Testis (tissue), 2 donors: ENCODE measurements at regions not wholly inside any gene's neighbourhood (a gene's known extent, or its start where the extent isn't known, plus 50 kb on each side); places are given as distances from the start of the nearest gene placed in this dataset.

Experiments used
- DNase-seq: peaks from one replicate; pipeline ENCODE4 v3.0.0-alpha.2; 2019
- H3K27ac ChIP-seq, 2 donors: fragments of 200-600 bp; sonication (generic); one replicate each; pipeline ENCODE4 v1.5.1; 2019
- H3K27me3 ChIP-seq: fragments of 200-600 bp; sonication (generic); one replicate; pipeline ENCODE4 v1.5.1; 2019
- H3K36me3 ChIP-seq: fragments of 200-600 bp; sonication (generic); one replicate; pipeline ENCODE4 v1.5.1; 2017; ENCODE audit warnings: low read depth; ENCODE audit errors: missing control alignments
- H3K4me1 ChIP-seq: fragments of 200-600 bp; sonication (generic); one replicate; pipeline ENCODE4 v1.5.1; 2019
- H3K4me3 ChIP-seq, 2 donors: fragments of 200-600 bp; sonication (generic); one replicate each; pipeline ENCODE4 v1.5.1; 2017 to 2019
- H3K9me3 ChIP-seq: fragments of 200-600 bp; sonication (generic); one replicate; pipeline ENCODE4 v1.5.1; 2017
- POLR2A ChIP-seq: fragments of 450-650 bp; IDR thresholded peaks from one replicate; pipeline ENCODE4 v1.6.1; 2017; ENCODE audit warnings: antibody characterized with exemption, mild to moderate bottlenecking, moderate library complexity
- WGBS, 2 donors: methylation state at CpG; one replicate each; pipeline ENCODE4 v1.1.5; 2018; 5-methylcytosine and 5-hydroxymethylcytosine counted together
- intact Hi-C: fragments of 100-400 bp; cut with DNase I; formaldehyde crosslinking; loops from one replicate; pipeline ENCODE4 v1.15.1; 2023; ENCODE audit warnings: low total_unique reads
- TF ChIP-seq, protein P1 (sequence below), 3 experiments: fragments of 450-650 bp in 2 of 3; fragments of 200-600 bp in 1 of 3; sonication (generic) in 1 of 3; IDR thresholded peaks; one replicate each; pipeline ENCODE4 v1.5.1; 2016 to 2019; ENCODE audit warnings: antibody characterized with exemption in 3 of 3, mild to moderate bottlenecking in 2 of 3, moderate library complexity in 1 of 3

DNA sequence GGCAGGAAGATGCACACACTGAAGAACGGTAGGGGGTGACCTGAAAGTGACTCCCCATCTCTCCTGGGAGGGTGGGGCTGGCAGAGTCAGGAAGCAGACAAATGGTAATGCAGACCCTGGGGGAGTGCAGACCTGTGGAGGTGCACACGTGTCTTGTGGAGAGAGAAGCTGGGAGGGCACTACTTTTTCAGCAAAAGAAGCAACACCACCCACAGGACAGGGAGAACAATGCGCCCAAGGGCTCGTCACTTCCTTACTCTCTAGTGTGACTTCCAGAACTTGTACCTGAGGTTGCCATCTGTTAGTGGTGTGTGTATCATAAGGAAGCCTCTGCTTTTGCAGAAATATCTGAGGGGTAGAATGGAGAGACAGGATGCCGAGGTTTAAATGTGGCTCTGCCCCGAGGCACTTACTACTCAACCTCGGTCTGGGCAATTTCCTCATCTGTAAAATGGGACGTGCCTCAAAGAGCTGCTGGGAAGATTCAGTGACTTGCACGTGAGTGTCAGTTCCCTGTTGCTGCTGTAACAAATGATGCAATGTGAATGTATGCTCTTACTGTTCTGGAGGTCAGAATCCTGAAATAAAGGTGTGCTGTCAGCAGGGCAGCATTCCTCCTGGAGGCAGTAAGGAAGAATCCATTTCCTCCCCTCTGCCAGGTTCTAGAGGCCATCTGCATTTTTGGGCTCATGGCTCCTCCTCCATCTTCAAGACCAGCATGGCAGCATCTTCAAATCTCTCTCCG, 323.4 kb downstream of the SHANK2 start:
- intact Hi-C loops = no loop called here
- TF ChIP-seq, protein P1, sequence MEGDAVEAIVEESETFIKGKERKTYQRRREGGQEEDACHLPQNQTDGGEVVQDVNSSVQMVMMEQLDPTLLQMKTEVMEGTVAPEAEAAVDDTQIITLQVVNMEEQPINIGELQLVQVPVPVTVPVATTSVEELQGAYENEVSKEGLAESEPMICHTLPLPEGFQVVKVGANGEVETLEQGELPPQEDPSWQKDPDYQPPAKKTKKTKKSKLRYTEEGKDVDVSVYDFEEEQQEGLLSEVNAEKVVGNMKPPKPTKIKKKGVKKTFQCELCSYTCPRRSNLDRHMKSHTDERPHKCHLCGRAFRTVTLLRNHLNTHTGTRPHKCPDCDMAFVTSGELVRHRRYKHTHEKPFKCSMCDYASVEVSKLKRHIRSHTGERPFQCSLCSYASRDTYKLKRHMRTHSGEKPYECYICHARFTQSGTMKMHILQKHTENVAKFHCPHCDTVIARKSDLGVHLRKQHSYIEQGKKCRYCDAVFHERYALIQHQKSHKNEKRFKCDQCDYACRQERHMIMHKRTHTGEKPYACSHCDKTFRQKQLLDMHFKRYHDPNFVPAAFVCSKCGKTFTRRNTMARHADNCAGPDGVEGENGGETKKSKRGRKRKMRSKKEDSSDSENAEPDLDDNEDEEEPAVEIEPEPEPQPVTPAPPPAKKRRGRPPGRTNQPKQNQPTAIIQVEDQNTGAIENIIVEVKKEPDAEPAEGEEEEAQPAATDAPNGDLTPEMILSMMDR (IDR thresholded peaks at IDR 0.05) = no peak
- no peak for TF ChIP-seq POLR2A

DNA sequence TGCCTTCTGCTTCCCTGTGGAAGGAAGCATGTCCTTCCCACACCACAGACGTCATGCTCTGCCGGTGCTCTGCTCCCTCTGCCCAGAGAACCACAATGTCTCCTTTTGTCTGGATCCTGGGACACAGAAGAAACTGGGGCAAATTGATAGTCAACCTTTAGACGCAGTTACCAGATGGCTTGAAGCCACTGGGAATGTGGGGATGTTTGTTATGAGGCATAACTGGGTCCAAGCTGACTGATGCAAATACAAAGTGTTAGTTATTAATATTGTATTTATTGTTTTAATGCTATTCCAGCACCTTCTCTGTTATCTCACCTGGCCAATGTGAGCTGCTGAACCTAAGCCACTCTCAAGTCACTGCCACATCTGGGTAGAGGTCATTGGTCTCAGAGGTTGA, 322.2 kb downstream of the SHANK2 start:
- no peak for TF ChIP-seq POLR2A
- TF ChIP-seq, protein P1 (IDR thresholded peaks at IDR 0.05) = no peak
- WGBS, 2 donors = 85 to 94% methylated on average over 3 of the region's 3 CpGs
- intact Hi-C loops = no loop called here

More for the DNA sequence above, 323.4 kb downstream of the SHANK2 start:
- H3K9me3 ChIP-seq = no peaks in the 10 kb centered on the region
- WGBS, 2 donors = 81 to 84% methylated on average over 10 of the region's 10 CpGs
- DNase-seq = no peak
- no peak overlapping the region for H3K27ac ChIP-seq
- no peaks in the 10 kb centered on the region for H3K4me1 ChIP-seq
- no peaks in the 10 kb centered on the region for H3K36me3 ChIP-seq
- H3K4me3 ChIP-seq = no peak overlapping the region
- H3K27me3 ChIP-seq = no peaks in the 10 kb centered on the region

DNA sequence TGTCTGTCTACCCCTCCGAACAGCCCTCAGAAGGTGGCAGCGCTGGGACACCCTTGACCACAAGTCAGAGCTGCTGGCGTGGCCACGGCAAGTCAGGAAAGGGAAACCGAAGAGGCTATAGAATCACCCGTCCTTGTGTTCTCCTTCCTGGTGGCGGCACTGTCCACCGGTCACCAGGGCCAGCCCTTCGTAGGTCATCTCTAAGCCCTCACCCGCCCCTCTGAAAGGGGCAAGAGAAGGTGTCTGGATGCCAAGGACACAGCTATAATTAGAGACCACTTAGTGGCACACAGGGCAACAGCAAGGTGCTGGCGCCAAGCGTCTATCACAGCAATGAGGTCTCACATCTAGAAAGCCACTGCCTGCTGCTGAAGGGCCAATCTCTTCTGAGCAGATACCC, 320.9 kb downstream of the SHANK2 start:
- intact Hi-C loops = no loop called here
- no peak overlapping the region for H3K27ac ChIP-seq
- no peaks in the 10 kb centered on the region for H3K27me3 ChIP-seq
- WGBS, 2 donors = 86 to 87% methylated on average over 8 to 12 of the region's 12 CpGs
- TF ChIP-seq, protein P1 (IDR thresholded peaks at IDR 0.05) = no peak
- no peak for TF ChIP-seq POLR2A
- H3K9me3 ChIP-seq = no peaks in the 10 kb centered on the region
- H3K4me1 ChIP-seq = no peaks in the 10 kb centered on the region
- no peak for DNase-seq
- no peaks in the 10 kb centered on the region for H3K36me3 ChIP-seq
- no peak overlapping the region for H3K4me3 ChIP-seq

More for the DNA sequence above, 322.2 kb downstream of the SHANK2 start:
- Histone ChIP-seq H3K36me3 (no peaks in the 10 kb centered on the region), H3K9me3 (no peaks in the 10 kb centered on the region), H3K4me1 (no peaks in the 10 kb centered on the region), H3K27me3 (no peaks in the 10 kb centered on the region), H3K4me3 (no peak overlapping the region), H3K27ac (no peak overlapping the region)
- DNase-seq = no peak

DNA sequence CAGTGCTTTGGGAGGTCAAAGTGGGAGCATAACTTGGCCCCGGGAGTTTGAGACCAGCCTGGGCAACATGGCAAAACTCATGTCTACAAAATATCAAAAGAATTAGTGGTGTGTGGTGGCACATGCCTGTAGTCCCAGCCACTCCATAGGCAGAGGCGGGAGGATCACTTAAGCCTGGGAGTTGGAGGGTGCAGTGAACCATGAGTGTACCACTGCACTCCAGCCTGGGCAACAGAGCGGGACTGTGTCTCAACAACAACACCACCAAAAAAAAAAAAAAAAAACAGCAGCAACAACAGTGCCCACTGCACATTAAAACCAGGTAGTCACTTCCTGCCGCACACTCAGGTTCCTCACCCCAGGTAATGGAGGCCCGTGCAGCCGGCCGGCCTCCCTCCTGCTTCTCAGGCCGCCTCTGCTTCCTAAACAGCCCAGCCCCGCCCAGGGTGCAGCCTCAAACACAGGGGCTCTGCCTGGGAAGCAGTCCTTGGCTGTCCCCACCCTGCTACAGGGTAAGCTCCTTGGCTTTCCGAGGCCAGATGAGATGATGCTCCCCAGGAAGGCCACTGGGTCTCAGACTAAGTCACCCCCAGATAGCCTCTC, 318.3 kb downstream of the SHANK2 start:
- no peak for DNase-seq
- Histone ChIP-seq H3K4me1 (no peaks in the 10 kb centered on the region), H3K27me3 (no peaks in the 10 kb centered on the region), H3K27ac (no peak overlapping the region), H3K36me3 (no peaks in the 10 kb centered on the region), H3K4me3 (no peak overlapping the region), H3K9me3 (no peaks in the 10 kb centered on the region)
- intact Hi-C loops = no loop called here
- TF ChIP-seq, protein P1 (IDR thresholded peaks at IDR 0.05) = no peak
- TF ChIP-seq POLR2A = no peak
- WGBS, 2 donors = 90 to 94% methylated on average over 9 to 10 of the region's 10 CpGs
